NT2/D1 (cell line): ENCODE measurements at regions not wholly inside any gene's neighbourhood (a gene's known extent, or its start where the extent isn't known, plus 50 kb on each side); places are given as distances from the start of the nearest gene placed in this dataset.

Source experiments
- DNase-seq: peaks from one replicate; pipeline ENCODE4 v3.0.0-alpha.2; 2011; ENCODE audit warnings: low read depth, low spot score
- H3K27me3 ChIP-seq: 2 replicates; pipeline ENCODE4 v1.6.0; 2011; ENCODE audit warnings: mild to moderate bottlenecking; ENCODE audit not compliant: insufficient read length, insufficient read depth
- H3K36me3 ChIP-seq: 2 replicates; pipeline ENCODE4 v1.6.1; 2011; ENCODE audit warnings: mild to moderate bottlenecking, low read length, mixed read lengths; ENCODE audit not compliant: insufficient read depth, insufficient read length
- H3K4me1 ChIP-seq: 2 replicates; pipeline ENCODE4 v1.5.1; 2011; ENCODE audit not compliant: insufficient read depth, insufficient read length
- H3K4me3 ChIP-seq: 2 replicates; pipeline ENCODE4 v1.5.1; 2011; ENCODE audit warnings: low read depth; ENCODE audit not compliant: insufficient read length
- H3K9ac ChIP-seq: 2 replicates; pipeline ENCODE4 v1.6.0; 2011; ENCODE audit warnings: low read depth; ENCODE audit not compliant: insufficient read length
- H3K9me3 ChIP-seq: 2 replicates; pipeline ENCODE4 v1.5.1; 2011; ENCODE audit warnings: mild to moderate bottlenecking, low read length; ENCODE audit not compliant: insufficient read depth
- SUZ12 ChIP-seq: IDR thresholded peaks from 2 replicates; pipeline ENCODE4 v1.6.1; 2011; ENCODE audit not compliant: insufficient read length, insufficient read depth; ENCODE audit errors: extremely low read depth
- YY1 ChIP-seq: IDR thresholded peaks from 2 replicates; pipeline ENCODE4 v1.6.1; 2011; ENCODE audit not compliant: insufficient read length, insufficient read depth
- ZNF274 ChIP-seq: IDR thresholded peaks from 2 replicates; pipeline ENCODE4 v1.6.1; 2011; ENCODE audit warnings: mild to moderate bottlenecking, low read depth, low read length

- no peaks in the 10 kb centered on the region for H3K27me3 ChIP-seq
- no peak for DNase-seq
Measured at GRCh38 chr13:107457686-107458085, 757.6 kb downstream of the LIG4 start.

GRCh38 chr13:107456431-107456830 lies 758.9 kb downstream of the LIG4 start:
- Histone ChIP-seq H3K4me1 (no peaks in the 10 kb centered on the region), H3K27me3 (no peaks in the 10 kb centered on the region), H3K36me3 (no peaks in the 10 kb centered on the region), H3K9me3 (peaks cover 12% of the 10 kb centered on the region; the same call in 1 of the 2 replicates), H3K9ac (no peak overlapping the region), H3K4me3 (no peak overlapping the region)
- no peak for DNase-seq
- TF ChIP-seq ZNF274: no peak
- TF ChIP-seq YY1: no peak
- TF ChIP-seq SUZ12: no peak

More at GRCh38 chr13:107457686-107458085, 757.6 kb downstream of the LIG4 start:
- Histone ChIP-seq H3K36me3 (no peaks in the 10 kb centered on the region), H3K4me1 (no peaks in the 10 kb centered on the region), H3K4me3 (no peak overlapping the region), H3K9me3 (peaks cover 12% of the 10 kb centered on the region; the same call in 1 of the 2 replicates), H3K9ac (no peak overlapping the region)
- TF ChIP-seq ZNF274 (no peak), SUZ12 (no peak)

- no peak for DNase-seq
- Histone ChIP-seq H3K9me3 (peaks cover 12% of the 10 kb centered on the region; the same call in 1 of the 2 replicates), H3K36me3 (no peaks in the 10 kb centered on the region), H3K27me3 (no peaks in the 10 kb centered on the region), H3K4me3 (no peak overlapping the region), H3K4me1 (no peaks in the 10 kb centered on the region), H3K9ac (no peak overlapping the region)
- TF ChIP-seq ZNF274: no peak
- TF ChIP-seq YY1: no peak
- no peak for TF ChIP-seq SUZ12
Measured at GRCh38 chr13:107452833-107453232, 762.5 kb downstream of the LIG4 start.

- H3K4me3 ChIP-seq: no peak overlapping the region
- TF ChIP-seq YY1 (no peak), SUZ12 (no peak), ZNF274 (no peak)
- no peaks in the 10 kb centered on the region for H3K36me3 ChIP-seq
- H3K9me3 ChIP-seq: peaks cover 12% of the 10 kb centered on the region; the same call in 1 of the 2 replicates
- no peaks in the 10 kb centered on the region for H3K4me1 ChIP-seq
- DNase-seq: no peak
- H3K27me3 ChIP-seq: no peaks in the 10 kb centered on the region
- H3K9ac ChIP-seq: no peak overlapping the region
Measured at GRCh38 chr13:107450931-107451330, 764.4 kb downstream of the LIG4 start.

GRCh38 chr13:107450431-107450830 lies 764.9 kb downstream of the LIG4 start:
- no peaks in the 10 kb centered on the region for H3K36me3 ChIP-seq
- no peaks in the 10 kb centered on the region for H3K4me1 ChIP-seq
- no peak for DNase-seq

GRCh38 chr13:107447591-107447990 lies 767.7 kb downstream of the LIG4 start:
- no peaks in the 10 kb centered on the region for H3K36me3 ChIP-seq
- no peaks in the 10 kb centered on the region for H3K27me3 ChIP-seq
- H3K9ac ChIP-seq: no peak overlapping the region
- no peaks in the 10 kb centered on the region for H3K9me3 ChIP-seq
- DNase-seq: no peak
- no peaks in the 10 kb centered on the region for H3K4me1 ChIP-seq
- no peak overlapping the region for H3K4me3 ChIP-seq
- no peak for TF ChIP-seq YY1
- no peak for TF ChIP-seq ZNF274
- no peak for TF ChIP-seq SUZ12

More at GRCh38 chr13:107450431-107450830, 764.9 kb downstream of the LIG4 start:
- no peaks in the 10 kb centered on the region for H3K27me3 ChIP-seq
- peaks cover 12% of the 10 kb centered on the region; the same call in 1 of the 2 replicates for H3K9me3 ChIP-seq
- no peak overlapping the region for H3K9ac ChIP-seq
- no peak overlapping the region for H3K4me3 ChIP-seq
- TF ChIP-seq ZNF274 (no peak), SUZ12 (no peak), YY1 (no peak)

GRCh38 chr13:107441279-107441678 lies 774.1 kb downstream of the LIG4 start:
- TF ChIP-seq ZNF274 (no peak), SUZ12 (no peak), YY1 (no peak)
- no peaks in the 10 kb centered on the region for H3K27me3 ChIP-seq
- H3K36me3 ChIP-seq: no peaks in the 10 kb centered on the region
- H3K9me3 ChIP-seq: no peaks in the 10 kb centered on the region
- H3K4me1 ChIP-seq: no peaks in the 10 kb centered on the region
- no peak for DNase-seq
- no peak overlapping the region for H3K9ac ChIP-seq
- H3K4me3 ChIP-seq: no peak overlapping the region

GRCh38 chr13:107438251-107438650 lies 777.1 kb downstream of the LIG4 start:
- H3K4me1 ChIP-seq: no peaks in the 10 kb centered on the region
- H3K27me3 ChIP-seq: no peaks in the 10 kb centered on the region
- no peak for DNase-seq
- TF ChIP-seq ZNF274: no peak
- no peak for TF ChIP-seq YY1
- TF ChIP-seq SUZ12: no peak
- no peaks in the 10 kb centered on the region for H3K36me3 ChIP-seq
- H3K9ac ChIP-seq: no peak overlapping the region
- no peaks in the 10 kb centered on the region for H3K9me3 ChIP-seq
- H3K4me3 ChIP-seq: no peak overlapping the region
